CD14-positive monocyte (primary cell): ENCODE measurements at regions not wholly inside any gene's neighbourhood (a gene's known extent, or its start where the extent isn't known, plus 50 kb on each side); places are given as distances from the start of the nearest gene placed in this dataset.

ENCODE experiments used
- DNase-seq, 3 donors: peaks; one replicate each; pipeline ENCODE4 v3.0.0-alpha.2; 2011 to 2022
- H2AFZ ChIP-seq: 2 replicates; pipeline ENCODE4 v1.6.0; 2012; ENCODE audit warnings: mild to moderate bottlenecking, low read depth, low read length, inconsistent platforms; ENCODE audit not compliant: insufficient read depth, poor library complexity, severe bottlenecking
- H3K27ac ChIP-seq, 2 donors: 1 replicate in 1 of 2; 2 replicates in 1 of 2; pipeline ENCODE4 v1.5.1; 2012 to 2013; ENCODE audit warnings: low read length in 2 of 2, control low read depth in 1 of 2, inconsistent platforms in 1 of 2, low read depth in 1 of 2, mild to moderate bottlenecking in 1 of 2
- H3K27me3 ChIP-seq, 2 donors: one replicate each; pipeline versions ENCODE4 v1.6.0 to v1.6.1; 2011 to 2013; ENCODE audit warnings: low read length in 2 of 2; ENCODE audit not compliant: control insufficient read depth in 2 of 2, insufficient read depth in 2 of 2
- H3K36me3 ChIP-seq, 2 donors: replicated peaks in 1 of 2; 1 replicate in 1 of 2; 2 replicates in 1 of 2; pipeline versions ENCODE4 v1.5.1 to v1.6.1; 2012 to 2013; ENCODE audit warnings: low read length in 2 of 2, control low read depth in 1 of 2, inconsistent platforms in 1 of 2, mild to moderate bottlenecking in 1 of 2; ENCODE audit not compliant: insufficient read depth in 2 of 2, control insufficient read depth in 1 of 2
- H3K4me1 ChIP-seq, 2 donors: 1 replicate in 1 of 2; 2 replicates in 1 of 2; pipeline versions ENCODE4 v1.5.1 to v1.6.1; 2012 to 2013; ENCODE audit warnings: low read length in 2 of 2, control low read depth in 1 of 2, inconsistent platforms in 1 of 2, mild to moderate bottlenecking in 1 of 2, moderate library complexity in 1 of 2; ENCODE audit not compliant: insufficient read depth in 2 of 2, control insufficient read depth in 1 of 2
- H3K4me2 ChIP-seq: replicated peaks from 2 replicates; pipeline ENCODE3; 2012; ENCODE audit warnings: low read length, moderate library complexity, mild to moderate bottlenecking; ENCODE audit not compliant: poor library complexity, severe bottlenecking; ENCODE audit errors: extremely low read depth
- H3K4me3 ChIP-seq, 3 experiments: fragments of 200-600 bp in 1 of 3; sonication (generic) in 1 of 3; replicated peaks in 1 of 3; 1 replicate in 2 of 3; 2 replicates in 1 of 3; pipeline ENCODE4 v1.5.1; 2011 to 2013; ENCODE audit warnings: low read length in 3 of 3, mild to moderate bottlenecking in 3 of 3, control low read depth in 2 of 3, low read depth in 2 of 3, inconsistent platforms in 1 of 3, moderate library complexity in 1 of 3
- H3K79me2 ChIP-seq: 2 replicates; pipeline ENCODE4 v1.6.0; 2012; ENCODE audit warnings: mild to moderate bottlenecking, control low read depth, inconsistent platforms, low read length, moderate library complexity; ENCODE audit not compliant: insufficient read depth
- H3K9ac ChIP-seq: 2 replicates; pipeline ENCODE4 v1.6.0; 2017; ENCODE audit warnings: low read length, mild to moderate bottlenecking; ENCODE audit not compliant: insufficient read depth, poor library complexity, severe bottlenecking
- H3K9me3 ChIP-seq, 2 donors: replicated peaks in 1 of 2; 1 replicate in 1 of 2; 2 replicates in 1 of 2; pipeline versions ENCODE4 v1.5.1 to v1.6.1; 2012 to 2013; ENCODE audit warnings: low read length in 2 of 2, control low read depth in 1 of 2; ENCODE audit not compliant: control insufficient read depth in 1 of 2, insufficient read depth in 1 of 2
- H4K20me1 ChIP-seq: 2 replicates; pipeline ENCODE4 v1.6.0; 2012; ENCODE audit warnings: mild to moderate bottlenecking, low read length, control low read depth, moderate library complexity; ENCODE audit not compliant: insufficient read depth
- H3K27ac Mint-ChIP-seq, 7 donors: one replicate each; pipeline ENCODE4 v1.8.0; 2020; ENCODE audit warnings: mild to moderate bottlenecking in 7 of 7, mixed read lengths in 7 of 7, moderate library complexity in 6 of 7, inconsistent platforms in 2 of 7
- H3K27me3 Mint-ChIP-seq, 3 donors: one replicate each; pipeline ENCODE4 v1.8.0; 2021 to 2022; ENCODE audit warnings: low read depth in 3 of 3, mild to moderate bottlenecking in 3 of 3, mixed read lengths in 3 of 3, moderate library complexity in 3 of 3, inconsistent platforms in 1 of 3
- H3K36me3 Mint-ChIP-seq, 2 donors: one replicate each; pipeline ENCODE4 v1.8.0; 2020; ENCODE audit warnings: mixed read lengths in 2 of 2, inconsistent platforms in 1 of 2, mild to moderate bottlenecking in 1 of 2
- H3K4me1 Mint-ChIP-seq: one replicate; pipeline ENCODE4 v1.8.0; 2020; ENCODE audit warnings: mild to moderate bottlenecking, mixed read lengths
- H3K4me3 Mint-ChIP-seq, 2 donors: one replicate each; pipeline ENCODE4 v1.8.0; 2020; ENCODE audit warnings: mild to moderate bottlenecking in 2 of 2, mixed read lengths in 2 of 2, moderate library complexity in 1 of 2
- H3K9me3 Mint-ChIP-seq, 7 donors: one replicate each; pipeline ENCODE4 v1.8.0; 2020 to 2022; ENCODE audit warnings: mixed read lengths in 7 of 7, mild to moderate bottlenecking in 6 of 7, moderate library complexity in 6 of 7, inconsistent platforms in 2 of 7
- CTCF ChIP-seq: fragments of 200-600 bp; IDR thresholded peaks from one replicate; pipeline ENCODE4 v1.8.0; 2022; ENCODE audit warnings: antibody characterized with exemption, mild to moderate bottlenecking
- WGBS: methylation state at CpG from one replicate; pipeline ENCODE4 v1.1.5; 2013; ENCODE audit warnings: missing lambda C conversion rate; ENCODE audit not compliant: insufficient coverage; 5-methylcytosine and 5-hydroxymethylcytosine counted together
- intact Hi-C, 2 donors: fragments of 100-400 bp; cut with micrococcal nuclease; formaldehyde crosslinking; loops; one replicate each; pipeline versions ENCODE4 v1.15.0 to v1.15.1; 2023

DNA sequence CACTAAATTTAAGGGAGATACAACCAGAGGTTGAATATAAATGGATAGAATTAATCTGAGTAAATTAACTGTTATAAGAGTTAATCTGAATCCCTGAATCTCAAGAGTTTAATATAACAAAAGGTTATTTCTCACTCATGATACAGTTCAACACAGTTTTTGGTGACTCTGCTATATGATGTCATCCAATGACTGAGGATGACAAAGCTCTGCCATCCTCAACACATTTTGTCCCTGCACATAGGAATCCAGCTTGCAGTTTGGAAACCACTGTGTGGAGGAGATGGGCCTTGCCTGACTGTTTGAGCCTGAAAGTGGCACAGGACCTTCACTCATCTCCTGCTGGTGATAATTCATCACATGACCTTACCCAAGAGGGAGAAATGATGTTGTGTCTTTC is 121.0 kb upstream of the MPPED2 start:
- H3K27me3 Mint-ChIP-seq: peaks cover 0 to 2% (median 1%) of the 10 kb centered on the region in 3 donors
- H3K9me3 Mint-ChIP-seq: peaks cover 0 to 3% (median 2%) of the 10 kb centered on the region in 7 donors
- intact Hi-C loops: no loop called here
- no peaks in the 10 kb centered on the region for H3K79me2 ChIP-seq
- H3K4me1 Mint-ChIP-seq: no peaks in the 10 kb centered on the region
- H3K4me1 ChIP-seq: no peaks in the 10 kb centered on the region
- no peaks in the 10 kb centered on the region for H3K9me3 ChIP-seq
- no peak overlapping the region for H3K27ac Mint-ChIP-seq
- H3K9ac ChIP-seq: no peak overlapping the region
- H3K36me3 ChIP-seq: no peaks in the 10 kb centered on the region
- no peak for DNase-seq
- no peak for TF ChIP-seq CTCF
- no peaks in the 10 kb centered on the region for H3K36me3 Mint-ChIP-seq
- no peak overlapping the region for H3K27ac ChIP-seq
- no peaks in the 10 kb centered on the region for H4K20me1 ChIP-seq
- no peak overlapping the region for H2AFZ ChIP-seq
- no peak overlapping the region for H3K4me3 Mint-ChIP-seq
- H3K27me3 ChIP-seq: no peaks in the 10 kb centered on the region
- H3K4me2 ChIP-seq: no peak overlapping the region
- no peak overlapping the region for H3K4me3 ChIP-seq

DNA sequence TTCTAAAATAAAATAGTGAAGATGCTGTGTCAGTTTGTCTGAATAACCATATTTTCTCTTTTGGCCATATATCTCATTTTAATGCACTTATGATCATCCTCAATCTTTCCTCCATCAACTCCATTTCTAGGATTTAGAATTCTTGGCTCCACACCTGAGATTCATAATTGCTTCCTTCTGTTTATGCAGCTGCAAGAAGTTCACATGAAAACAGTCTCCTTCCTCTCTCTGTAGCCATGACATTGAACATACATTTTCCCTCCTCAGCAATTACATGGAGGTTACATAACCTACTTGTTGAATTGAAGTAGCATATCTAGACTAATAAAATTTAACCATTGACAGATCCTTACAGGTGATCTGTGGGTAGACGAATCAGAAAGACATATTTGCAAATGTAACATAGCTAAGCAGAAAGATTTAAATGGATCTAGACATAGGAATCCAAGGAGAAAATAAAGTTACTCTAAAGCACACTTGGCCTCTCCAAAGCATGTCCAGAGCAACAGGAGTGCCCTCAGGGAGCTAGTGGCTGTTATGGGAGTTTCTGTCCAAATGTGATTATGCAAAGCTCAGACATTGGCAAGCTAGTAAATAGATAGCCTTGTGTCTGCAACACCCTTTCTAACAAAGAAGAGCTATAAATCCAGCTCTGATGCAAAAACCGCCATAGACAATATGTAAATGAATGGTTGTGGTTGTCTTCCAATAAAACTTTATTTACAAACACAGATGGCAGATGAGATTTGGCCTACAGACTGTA is 119.9 kb upstream of the MPPED2 start:
- no peaks in the 10 kb centered on the region for H3K79me2 ChIP-seq
- intact Hi-C loops: no loop called here
- H3K4me2 ChIP-seq: no peak overlapping the region
- H3K4me3 ChIP-seq: no peak overlapping the region
- no peak overlapping the region for H2AFZ ChIP-seq
- no peaks in the 10 kb centered on the region for H3K9me3 ChIP-seq
- no peak for DNase-seq
- H3K27me3 ChIP-seq: no peaks in the 10 kb centered on the region
- H3K36me3 Mint-ChIP-seq: no peaks in the 10 kb centered on the region
- no peaks in the 10 kb centered on the region for H3K36me3 ChIP-seq
- no peaks in the 10 kb centered on the region for H4K20me1 ChIP-seq
- no peak overlapping the region for H3K27ac Mint-ChIP-seq
- H3K9ac ChIP-seq: no peak overlapping the region
- no peaks in the 10 kb centered on the region for H3K4me1 ChIP-seq
- H3K27me3 Mint-ChIP-seq: peaks cover 0 to 2% (median 1%) of the 10 kb centered on the region in 3 donors
- no peaks in the 10 kb centered on the region for H3K4me1 Mint-ChIP-seq
- H3K4me3 Mint-ChIP-seq: no peak overlapping the region
- no peak for TF ChIP-seq CTCF
- no CpG with 5 or more reads among the region's 2 CpGs for WGBS
- H3K9me3 Mint-ChIP-seq: peaks cover 0 to 7% (median 2%) of the 10 kb centered on the region in 7 donors
- no peak overlapping the region for H3K27ac ChIP-seq
